GM12878 (cell line): ENCODE measurements at regions not wholly inside any gene's neighbourhood (a gene's known extent, or its start where the extent isn't known, plus 50 kb on each side); places are given as distances from the start of the nearest gene placed in this dataset.

ENCODE experiments used
- ATAC-seq: fragments of 200-7000 bp; cut with Tn5 transposase; 3 replicates; pipeline ENCODE4 v1.9.1; 2020; ENCODE audit warnings: mild to moderate bottlenecking, moderate library complexity
- BruUV-seq: library from RNA; stranded (reverse); fragments of 400-500 nt; replicated peaks from 2 replicates; lab custom pipeline; 2021; lab: Mats Ljungman, UMichigan
- CTCF ChIA-PET: fragments of 300-600 bp; sonication (Branson Sonifier 250); formaldehyde crosslinking; extraction: SDS; loops from one replicate; lab custom pipeline; 2021; ENCODE audit warnings: inconsistent platforms; lab: Yijun Ruan, JAX
- POLR2A ChIA-PET: fragments of 350-600 bp; formaldehyde crosslinking; extraction: SDS; loops from one replicate; lab custom pipeline; 2021; ENCODE audit warnings: inconsistent platforms; lab: Charles Lee
- RAD21 ChIA-PET: fragments of 300-600 bp; sonication (Branson Sonifier 250); formaldehyde crosslinking; loops from one replicate; lab custom pipeline; 2023; ENCODE audit warnings: antibody characterized with exemption; ENCODE audit not compliant: unreplicated experiment; lab: Charles Lee
- SMC1A ChIA-PET: fragments of 300-600 bp; sonication (Branson Sonifier 250); formaldehyde crosslinking; loops from one replicate; lab custom pipeline; 2023; ENCODE audit not compliant: unreplicated experiment, uncharacterized antibody; lab: Charles Lee
- DNase-seq: peaks from one replicate; pipeline ENCODE4 v3.0.0-alpha.2; 2011; ENCODE audit warnings: low read depth, low spot score
- FAIRE-seq: peaks from 3 replicates; lab custom pipeline; 2011; peaks lifted over from hg19 to GRCh38; lab: Jason Lieb, UNC
- H2AFZ ChIP-seq: 2 replicates; pipeline ENCODE4 v1.6.0; 2011; ENCODE audit warnings: low read depth, low read length, control low read depth; ENCODE audit not compliant: control insufficient read depth
- H3K27ac ChIP-seq: 2 replicates; pipeline ENCODE4 v1.5.1; 2011; ENCODE audit warnings: control low read depth; ENCODE audit not compliant: control insufficient read depth, insufficient read depth
- H3K27me3 ChIP-seq, 2 experiments: replicated peaks in 1 of 2; 2 replicates each; pipeline versions ENCODE4 v1.6.0 to v1.6.1; 2011; ENCODE audit warnings: low read length in 1 of 2; ENCODE audit not compliant: control insufficient read depth in 2 of 2, insufficient read depth in 2 of 2
- H3K36me3 ChIP-seq, 2 experiments: 2 replicates each; pipeline ENCODE4 v1.5.1; 2011; ENCODE audit warnings: low read length in 1 of 2; ENCODE audit not compliant: control insufficient read depth in 2 of 2, insufficient read depth in 2 of 2
- H3K4me1 ChIP-seq: 2 replicates; pipeline ENCODE4 v1.6.1; 2011; ENCODE audit warnings: mild to moderate bottlenecking, low read length, moderate library complexity, mixed read lengths; ENCODE audit not compliant: control insufficient read depth, insufficient read depth
- H3K4me2 ChIP-seq: 2 replicates; pipeline ENCODE4 v1.6.0; 2011; ENCODE audit warnings: control low read depth; ENCODE audit not compliant: control insufficient read depth, insufficient read depth
- H3K4me3 ChIP-seq: fragments of 200-600 bp; sonication (generic); 2 replicates; pipeline ENCODE4 v1.5.1; 2016
- H3K79me2 ChIP-seq: 2 replicates; pipeline ENCODE4 v1.6.0; 2011; ENCODE audit warnings: low read length; ENCODE audit not compliant: control insufficient read depth, insufficient read depth
- H3K9ac ChIP-seq: 2 replicates; pipeline ENCODE4 v1.8.0; 2011; ENCODE audit warnings: low read length, control low read depth, mixed read lengths; ENCODE audit not compliant: control insufficient read depth, insufficient read depth
- H3K9me3 ChIP-seq: replicated peaks from 3 replicates; pipeline ENCODE4 v1.5.1; 2011; ENCODE audit warnings: mild to moderate bottlenecking, low read length; ENCODE audit not compliant: control insufficient read depth, insufficient read depth
- H4K20me1 ChIP-seq: 2 replicates; pipeline ENCODE4 v1.6.0; 2011; ENCODE audit not compliant: control insufficient read depth, insufficient read depth
- ATF7 ChIP-seq: fragments of 450-650 bp; IDR thresholded peaks from 2 replicates; pipeline ENCODE4 v1.6.1; 2016; ENCODE audit warnings: low read depth, mild to moderate bottlenecking
- CEBPB ChIP-seq, 2 experiments: fragments of 150-350 bp in 1 of 2; IDR thresholded peaks; 2 replicates each; pipeline ENCODE4 v1.6.1; 2012 to 2014; ENCODE audit warnings: low read depth in 2 of 2, low read length in 2 of 2, borderline replicate concordance in 1 of 2, inconsistent platforms in 1 of 2
- EGR1 ChIP-seq, 2 experiments: IDR thresholded peaks; 1 replicate in 1 of 2; 2 replicates in 1 of 2; pipeline ENCODE4 v1.6.1; 2011 to 2012; ENCODE audit warnings: low read depth in 2 of 2, low read length in 2 of 2, borderline replicate concordance in 1 of 2, mild to moderate bottlenecking in 1 of 2, moderate library complexity in 1 of 2
- HDAC6 ChIP-seq: fragments of 200-600 bp; sonication (generic); IDR thresholded peaks from one replicate; pipeline ENCODE4 v1.8.0; 2017; ENCODE audit warnings: antibody characterized with exemption; ENCODE audit not compliant: unreplicated experiment
- HSF1 ChIP-seq: fragments of 150-350 bp; IDR thresholded peaks from 2 replicates; pipeline ENCODE4 v1.6.1; 2014; ENCODE audit warnings: mild to moderate bottlenecking, low read depth, low read length
- LARP7 ChIP-seq: fragments of 450-650 bp; IDR thresholded peaks from 2 replicates; pipeline ENCODE4 v1.6.1; 2017; ENCODE audit warnings: mild to moderate bottlenecking
- MLLT1 ChIP-seq: fragments of 450-650 bp; IDR thresholded peaks from 2 replicates; pipeline ENCODE4 v1.6.1; 2016; ENCODE audit warnings: mild to moderate bottlenecking
- MYB ChIP-seq: fragments of 150-350 bp; IDR thresholded peaks from 2 replicates; pipeline ENCODE4 v1.6.1; 2014; ENCODE audit warnings: mild to moderate bottlenecking, low read depth, low read length, borderline replicate concordance
- NFYB ChIP-seq: IDR thresholded peaks from 2 replicates; pipeline ENCODE4 v1.6.1; 2011; ENCODE audit warnings: low read depth, mild to moderate bottlenecking, low read length, improper control_type of control experiment, moderate library complexity; ENCODE audit not compliant: insufficient read depth
- POLR2A ChIP-seq: IDR thresholded peaks from 2 replicates; pipeline ENCODE4 v1.6.1; 2011; ENCODE audit warnings: low read depth, mild to moderate bottlenecking, low read length
- SIN3A ChIP-seq: IDR thresholded peaks from 2 replicates; pipeline ENCODE4 v1.6.1; 2012; ENCODE audit warnings: low read depth, low read length, improper control_type of control experiment
- SPI1 ChIP-seq: IDR thresholded peaks from 2 replicates; pipeline ENCODE4 v1.6.1; 2011; ENCODE audit warnings: low read depth, mild to moderate bottlenecking, low read length, moderate library complexity, borderline replicate concordance; ENCODE audit not compliant: insufficient read depth
- SRF ChIP-seq, 2 experiments: IDR thresholded peaks; 2 replicates each; pipeline ENCODE4 v1.6.1; 2011; ENCODE audit warnings: low read depth in 2 of 2, low read length in 2 of 2, mild to moderate bottlenecking in 1 of 2, moderate library complexity in 1 of 2
- STAT1 ChIP-seq: fragments of 450-650 bp; conservative IDR thresholded peaks from 2 replicates; pipeline ENCODE4 v1.6.1; 2014; ENCODE audit warnings: antibody characterized with exemption, mild to moderate bottlenecking
- TBL1XR1 ChIP-seq: IDR thresholded peaks from 2 replicates; pipeline ENCODE4 v1.6.1; 2012; ENCODE audit warnings: low read depth, low read length, improper control_type of control experiment
- TCF3 ChIP-seq: IDR thresholded peaks from 2 replicates; pipeline ENCODE4 v1.6.1; 2012; ENCODE audit warnings: low read depth, mild to moderate bottlenecking, low read length, borderline replicate concordance; ENCODE audit not compliant: insufficient read depth
- YY1 ChIP-seq: IDR thresholded peaks from 2 replicates; pipeline ENCODE4 v1.6.1; 2011; ENCODE audit warnings: low read depth, mild to moderate bottlenecking, low read length
- ZBED1 ChIP-seq: IDR thresholded peaks from 2 replicates; pipeline ENCODE4 v1.6.1; 2016; ENCODE audit warnings: borderline replicate concordance
- ZBTB33 ChIP-seq: fragments of 450-650 bp; IDR thresholded peaks from 2 replicates; pipeline ENCODE4 v1.6.1; 2017; ENCODE audit warnings: mild to moderate bottlenecking
- WGBS: methylation state at CpG from one replicate; pipeline ENCODE4 v1.1.6; 2016; ENCODE audit warnings: low lambda C conversion rate; ENCODE audit not compliant: insufficient replicate concordance, insufficient coverage; ENCODE audit errors: missing lambda C conversion rate; 5-methylcytosine and 5-hydroxymethylcytosine counted together
- in situ Hi-C: fragments of 300-500 bp; cut with MboI; formaldehyde crosslinking; loops from 9 replicates; pipeline ENCODE4 v1.14.3; 2018; ENCODE audit warnings: mixed read lengths
- intact Hi-C: fragments of 100-400 bp; cut with micrococcal nuclease; formaldehyde crosslinking; loops from one replicate; pipeline ENCODE4 v1.14.2; 2022; ENCODE audit not compliant: unreplicated experiment
- TF ChIP-seq, protein P1 (sequence below), 3 experiments: IDR thresholded peaks in 2 of 3; conservative IDR thresholded peaks in 1 of 3; 2 replicates each; pipeline ENCODE4 v1.5.1; 2011; ENCODE audit warnings: low read depth in 3 of 3, low read length in 3 of 3, mild to moderate bottlenecking in 3 of 3, control low read depth in 2 of 3, moderate library complexity in 2 of 3, inconsistent platforms in 1 of 3, mixed read lengths in 1 of 3; ENCODE audit not compliant: control insufficient read depth in 2 of 3, insufficient read depth in 1 of 3; ENCODE audit errors: extremely low read depth in 1 of 3

DNA sequence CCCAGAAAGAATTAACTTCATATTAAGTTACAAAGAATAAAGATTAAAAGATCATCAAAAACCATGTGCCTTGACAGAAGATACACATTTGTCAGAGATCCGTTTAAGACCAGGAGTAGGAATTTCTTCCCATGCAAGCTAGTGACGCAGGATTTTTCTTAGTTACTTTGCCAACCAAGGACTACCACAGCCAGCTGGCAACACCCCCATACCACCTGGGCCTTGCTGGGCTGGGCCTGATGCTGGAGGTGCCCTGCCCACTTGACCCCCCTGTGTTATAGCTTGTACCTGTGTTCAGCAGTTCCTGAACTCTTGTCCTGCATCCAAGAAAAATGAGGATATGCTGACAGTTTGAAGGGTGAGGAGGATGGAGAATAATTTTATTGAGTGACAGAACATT lies 290.9 kb upstream of the SMC2 start:
- no peak for ATAC-seq
- RAD21 ChIA-PET = no interaction called here
- WGBS = 18% methylated on average over 2 of the region's 2 CpGs

More for the DNA sequence above, 290.9 kb upstream of the SMC2 start:
- Histone ChIP-seq H4K20me1 (no peaks in the 10 kb centered on the region), H3K9ac (no peak overlapping the region), H3K4me3 (no peak overlapping the region), H2AFZ (no peak overlapping the region), H3K27ac (no peak overlapping the region)
- CTCF ChIA-PET = no interaction called here
- SMC1A ChIA-PET = no interaction called here
- FAIRE-seq = no peak
- intact Hi-C loops = no loop called here
- TF ChIP-seq CEBPB (IDR thresholded peaks at IDR 0.05; ENCODE audit: borderline replicate concordance in 1 of 2, low read depth in 2 of 2, low read length in 2 of 2) (no peak), ATF7 (no peak), SPI1 (no peak), ZBED1 (no peak), STAT1 (no peak), TBL1XR1 (no peak), LARP7 (no peak), EGR1 (IDR thresholded peaks at IDR 0.05; ENCODE audit: borderline replicate concordance in 1 of 2, low read depth in 2 of 2, low read length in 2 of 2) (no peak), NFYB (no peak), POLR2A (no peak), YY1 (no peak), SRF (IDR thresholded peaks at IDR 0.05; ENCODE audit: low read depth in 2 of 2, low read length in 2 of 2) (no peak), TCF3 (no peak), ZBTB33 (no peak), MLLT1 (no peak), HDAC6 (no peak), HSF1 (no peak), SIN3A (no peak), MYB (no peak)
- TF ChIP-seq, protein P1, sequence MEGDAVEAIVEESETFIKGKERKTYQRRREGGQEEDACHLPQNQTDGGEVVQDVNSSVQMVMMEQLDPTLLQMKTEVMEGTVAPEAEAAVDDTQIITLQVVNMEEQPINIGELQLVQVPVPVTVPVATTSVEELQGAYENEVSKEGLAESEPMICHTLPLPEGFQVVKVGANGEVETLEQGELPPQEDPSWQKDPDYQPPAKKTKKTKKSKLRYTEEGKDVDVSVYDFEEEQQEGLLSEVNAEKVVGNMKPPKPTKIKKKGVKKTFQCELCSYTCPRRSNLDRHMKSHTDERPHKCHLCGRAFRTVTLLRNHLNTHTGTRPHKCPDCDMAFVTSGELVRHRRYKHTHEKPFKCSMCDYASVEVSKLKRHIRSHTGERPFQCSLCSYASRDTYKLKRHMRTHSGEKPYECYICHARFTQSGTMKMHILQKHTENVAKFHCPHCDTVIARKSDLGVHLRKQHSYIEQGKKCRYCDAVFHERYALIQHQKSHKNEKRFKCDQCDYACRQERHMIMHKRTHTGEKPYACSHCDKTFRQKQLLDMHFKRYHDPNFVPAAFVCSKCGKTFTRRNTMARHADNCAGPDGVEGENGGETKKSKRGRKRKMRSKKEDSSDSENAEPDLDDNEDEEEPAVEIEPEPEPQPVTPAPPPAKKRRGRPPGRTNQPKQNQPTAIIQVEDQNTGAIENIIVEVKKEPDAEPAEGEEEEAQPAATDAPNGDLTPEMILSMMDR (IDR thresholded peaks at IDR 0.05 in 2 of 3, conservative IDR thresholded peaks at IDR 0.05 in 1 of 3; ENCODE audit: control insufficient read depth in 2 of 3, extremely low read depth in 1 of 3, insufficient read depth in 1 of 3, low read depth in 3 of 3, low read length in 3 of 3) = no peak
- TF ChIP-seq, all 136 proteins: peak for 0
- in situ Hi-C loops = no loop called here
- BruUV-seq = no TSS peak
- Histone ChIP-seq H3K79me2 (no peaks in the 10 kb centered on the region), H3K9me3 (no peaks in the 10 kb centered on the region), H3K27me3 (no peaks in the 10 kb centered on the region), H3K4me2 (no peak overlapping the region), H3K4me1 (no peaks in the 10 kb centered on the region), H3K36me3 (no peaks in the 10 kb centered on the region)
- no peak for DNase-seq
- POLR2A ChIA-PET = no interaction called here
